Fibroblast of pulmonary artery (primary cell): ENCODE measurements at regions not wholly inside any gene's neighbourhood (a gene's known extent, or its start where the extent isn't known, plus 50 kb on each side); places are given as distances from the start of the nearest gene placed in this dataset.
"Not testable (repeated sequence)": the region's sequence is repeated elsewhere in the genome, so short reads cannot be mapped to it uniquely, and the experiment has no call there.

ENCODE experiments used
- DNase-seq: peaks from one replicate; pipeline ENCODE4 v3.0.0-alpha.2; 2010; ENCODE audit warnings: low read depth
- H3K4me3 ChIP-seq: replicated peaks from 2 replicates; pipeline ENCODE4 v1.5.1; 2011; ENCODE audit warnings: low read depth, mild to moderate bottlenecking, control low read depth, low read length, moderate library complexity
- TF ChIP-seq, protein P1 (sequence below): IDR thresholded peaks from 2 replicates; pipeline ENCODE4 v1.5.1; 2011; ENCODE audit warnings: mild to moderate bottlenecking, control low read depth, low read length, inconsistent platforms; ENCODE audit errors: missing control alignments

DNA sequence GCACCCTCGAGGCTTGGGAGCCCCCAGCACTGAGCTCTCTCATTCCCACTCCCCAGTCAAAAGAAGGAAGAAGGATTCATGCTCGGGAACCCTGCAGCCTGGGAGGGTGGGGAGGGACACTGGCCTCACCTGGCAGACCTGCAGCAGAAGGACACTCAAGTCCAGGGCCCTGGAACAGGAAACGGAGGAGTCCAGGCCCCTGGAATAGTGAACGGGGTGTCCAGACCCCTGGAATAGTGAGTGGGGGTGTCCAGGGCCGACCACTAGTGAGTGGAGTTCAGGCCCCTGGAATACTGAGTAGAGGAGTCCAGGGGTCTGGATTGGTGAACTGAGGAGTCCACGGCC, 292.5 kb downstream of the NDUFA10 start:
- no peak overlapping the region for H3K4me3 ChIP-seq
- TF ChIP-seq, protein P1, sequence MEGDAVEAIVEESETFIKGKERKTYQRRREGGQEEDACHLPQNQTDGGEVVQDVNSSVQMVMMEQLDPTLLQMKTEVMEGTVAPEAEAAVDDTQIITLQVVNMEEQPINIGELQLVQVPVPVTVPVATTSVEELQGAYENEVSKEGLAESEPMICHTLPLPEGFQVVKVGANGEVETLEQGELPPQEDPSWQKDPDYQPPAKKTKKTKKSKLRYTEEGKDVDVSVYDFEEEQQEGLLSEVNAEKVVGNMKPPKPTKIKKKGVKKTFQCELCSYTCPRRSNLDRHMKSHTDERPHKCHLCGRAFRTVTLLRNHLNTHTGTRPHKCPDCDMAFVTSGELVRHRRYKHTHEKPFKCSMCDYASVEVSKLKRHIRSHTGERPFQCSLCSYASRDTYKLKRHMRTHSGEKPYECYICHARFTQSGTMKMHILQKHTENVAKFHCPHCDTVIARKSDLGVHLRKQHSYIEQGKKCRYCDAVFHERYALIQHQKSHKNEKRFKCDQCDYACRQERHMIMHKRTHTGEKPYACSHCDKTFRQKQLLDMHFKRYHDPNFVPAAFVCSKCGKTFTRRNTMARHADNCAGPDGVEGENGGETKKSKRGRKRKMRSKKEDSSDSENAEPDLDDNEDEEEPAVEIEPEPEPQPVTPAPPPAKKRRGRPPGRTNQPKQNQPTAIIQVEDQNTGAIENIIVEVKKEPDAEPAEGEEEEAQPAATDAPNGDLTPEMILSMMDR = no peak

GRCh38 chr2:239731998-239732665, 293.0 kb downstream of the NDUFA10 start:
- no peak for DNase-seq
- H3K4me3 ChIP-seq = no peak overlapping the region
- TF ChIP-seq, protein P1 = no peak

More for the DNA sequence above, 292.5 kb downstream of the NDUFA10 start:
- no peak for DNase-seq

DNA sequence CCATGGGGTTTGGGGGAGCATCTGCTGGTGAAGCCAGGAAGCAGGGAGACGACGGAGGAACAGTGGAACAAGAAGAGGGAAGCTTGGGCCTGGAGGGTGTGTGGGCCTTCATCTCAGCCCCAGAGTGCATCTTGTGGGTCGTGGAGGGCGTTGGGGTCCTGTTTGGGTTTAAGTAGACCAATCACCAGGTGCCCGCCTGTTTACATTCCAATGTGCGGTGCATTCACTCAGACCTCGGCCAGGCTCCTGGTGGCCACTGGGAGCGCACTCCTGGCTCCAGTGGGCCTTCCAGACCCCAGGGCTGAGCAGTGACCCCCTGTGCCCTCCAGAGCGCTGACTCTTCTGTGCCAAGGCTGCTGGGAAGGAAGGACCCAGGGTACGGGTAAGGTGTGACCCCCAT, 293.7 kb downstream of the NDUFA10 start:
- TF ChIP-seq, protein P1 = no peak
- no peak for DNase-seq
- no peak overlapping the region for H3K4me3 ChIP-seq

DNA sequence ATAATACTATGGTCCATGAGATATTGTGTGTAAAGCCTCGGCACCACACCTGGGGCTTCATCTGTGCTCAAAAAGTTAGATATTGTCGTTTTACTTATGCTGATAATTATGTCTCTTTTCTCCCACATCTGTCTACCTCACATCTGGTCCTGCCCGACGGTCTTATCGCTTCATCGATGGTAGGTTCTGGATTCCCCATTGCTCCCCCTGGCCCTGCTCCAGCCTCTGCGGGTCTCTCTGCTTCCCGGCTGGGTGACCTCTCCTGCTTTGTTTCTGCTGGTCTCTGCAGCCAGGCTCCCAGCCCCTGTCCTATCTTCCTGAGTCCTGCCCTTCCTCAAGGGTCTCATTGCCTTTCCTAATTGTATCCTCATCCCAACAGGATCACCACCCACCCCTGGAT, 294.2 kb downstream of the NDUFA10 start:
- DNase-seq = no peak
- no peak overlapping the region for H3K4me3 ChIP-seq
- TF ChIP-seq, protein P1 = no peak

DNA sequence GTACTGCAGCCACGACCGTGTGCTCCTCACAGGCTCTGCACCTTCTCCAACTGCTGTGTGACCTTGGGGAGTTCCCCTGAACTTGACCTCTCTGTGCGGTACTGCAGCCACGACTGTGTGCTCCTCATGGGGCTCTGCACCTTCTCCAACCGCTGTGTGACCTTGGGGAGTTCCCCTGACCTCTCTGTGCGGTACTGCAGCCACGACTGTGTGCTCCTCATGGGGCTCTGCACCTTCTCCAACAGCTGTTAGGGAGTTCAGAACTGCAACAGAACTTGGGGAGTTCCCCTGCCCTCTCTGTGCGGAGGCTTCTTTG, 294.6 kb downstream of the NDUFA10 start:
- not testable (repeated sequence) for DNase-seq, H3K4me3 ChIP-seq

DNA sequence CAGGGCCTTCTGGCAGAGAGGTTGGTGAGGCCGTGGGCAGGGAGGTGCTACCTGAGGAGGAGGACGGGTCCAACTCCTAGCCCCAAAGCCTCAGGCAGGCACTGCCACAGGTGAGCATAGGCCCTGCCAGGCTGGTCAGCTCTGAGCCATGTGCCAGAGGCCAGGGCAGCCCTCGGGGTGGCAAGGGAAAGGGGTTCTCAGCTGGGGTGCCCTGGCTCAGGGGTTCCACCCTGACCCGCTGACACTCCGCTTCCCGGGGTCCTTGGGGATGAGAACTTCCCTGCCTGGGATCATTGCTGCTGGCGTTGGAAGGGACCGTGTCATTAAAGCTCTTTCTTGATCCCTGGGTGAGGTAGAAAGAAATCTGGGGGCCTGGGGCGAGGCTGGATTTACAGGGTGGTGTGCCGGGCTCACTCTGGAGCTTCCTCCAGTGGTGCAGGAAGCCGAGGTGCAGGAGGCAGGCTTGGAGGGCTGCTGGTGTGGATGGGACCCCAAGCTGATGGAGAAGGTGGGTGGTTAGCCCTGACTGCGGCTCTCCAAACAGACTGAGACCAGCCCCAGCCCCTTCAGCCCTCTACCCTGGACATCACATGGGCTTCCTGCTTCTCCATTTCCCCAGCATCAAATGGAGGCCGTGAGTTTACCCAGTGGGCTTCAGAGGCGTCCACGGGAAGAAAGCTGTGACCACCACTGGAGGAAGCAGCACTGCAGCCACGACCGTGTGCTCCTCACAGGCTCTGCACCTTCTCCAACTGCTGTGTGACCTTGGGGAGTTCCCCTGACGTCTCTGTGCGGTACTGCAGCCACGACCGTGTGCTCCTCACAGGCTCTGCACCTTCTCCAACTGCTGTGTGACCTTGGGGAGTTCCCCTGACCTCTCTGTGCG, 295.2 kb downstream of the NDUFA10 start:
- no peak for DNase-seq
- TF ChIP-seq, protein P1 = no peak
- no peak overlapping the region for H3K4me3 ChIP-seq

DNA sequence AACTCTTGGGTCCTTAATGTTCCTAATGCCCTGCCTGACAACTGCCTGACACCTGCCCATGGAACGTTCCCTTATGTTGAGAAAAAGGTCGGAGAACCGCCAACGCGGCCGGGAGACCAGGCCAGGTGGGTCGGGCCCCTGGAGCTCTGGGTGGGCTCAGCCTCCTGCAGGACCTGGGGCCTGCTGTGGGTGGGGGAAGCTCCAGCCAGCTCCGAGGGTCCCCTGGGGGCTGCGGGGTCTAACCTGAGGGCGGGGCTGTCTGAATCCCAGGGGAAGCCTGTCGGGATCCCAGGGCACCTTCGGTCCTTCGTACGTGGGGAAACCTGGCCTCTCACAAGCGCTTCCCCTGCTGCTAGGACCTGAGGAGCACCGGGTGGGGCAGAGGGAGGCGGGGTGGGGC, 296.0 kb downstream of the NDUFA10 start:
- no peak overlapping the region for H3K4me3 ChIP-seq
- TF ChIP-seq, protein P1 = no peak
- DNase-seq = no peak
